NOMO-1 treated with dmso at 0.1 percent for 144 hours (cell line): ENCODE measurements at regions not wholly inside any gene's neighbourhood (a gene's known extent, or its start where the extent isn't known, plus 50 kb on each side); places are given as distances from the start of the nearest gene placed in this dataset.

Source experiments
- DNase-seq: peaks from one replicate; lab custom pipeline; 2025; ENCODE audit not compliant: unreplicated experiment; lab: John Stamatoyannopoulos, UW

- DNase-seq, result no peak
Measured at GRCh38 chr2:48098539-48098938, 192.2 kb upstream of the FBXO11 start.

- no peak for DNase-seq
Measured at GRCh38 chr2:48104418-48104817, 198.1 kb upstream of the FBXO11 start.

- no peak for DNase-seq
Measured at GRCh38 chr2:48105848-48106247, 199.6 kb upstream of the FBXO11 start.

GRCh38 chr2:48107326-48107925 lies 201.1 kb upstream of the FBXO11 start:
- no peak for DNase-seq

GRCh38 chr2:48108455-48108854 lies 202.2 kb upstream of the FBXO11 start:
- DNase-seq, result no peak

- DNase-seq, result peak; percentile 11
Measured at GRCh38 chr2:48109491-48110204, 203.3 kb upstream of the FBXO11 start.

GRCh38 chr2:48110492-48110891 lies 204.0 kb upstream of the FOXN2 start:
- DNase-seq, result no peak

- peak; percentile 56 for DNase-seq
Measured at GRCh38 chr2:48112911-48113680, 201.4 kb upstream of the FOXN2 start.

GRCh38 chr2:48113767-48114166 lies 200.7 kb upstream of the FOXN2 start:
- no peak for DNase-seq

- DNase-seq, result peak; percentile 27
Measured at GRCh38 chr2:48114256-48114655, 200.2 kb upstream of the FOXN2 start.

- no peak for DNase-seq
Measured at GRCh38 chr2:48116497-48116896, 198.0 kb upstream of the FOXN2 start.

- no peak for DNase-seq
Measured at GRCh38 chr2:48118895-48119294, 195.6 kb upstream of the FOXN2 start.

GRCh38 chr2:48120112-48120511 lies 194.4 kb upstream of the FOXN2 start:
- DNase-seq, result no peak

- DNase-seq, result peak; percentile 79
Measured at GRCh38 chr2:48120759-48121242, 193.7 kb upstream of the FOXN2 start.

- DNase-seq, result no peak
Measured at GRCh38 chr2:48122166-48122565, 192.3 kb upstream of the FOXN2 start.

- no peak for DNase-seq
Measured at GRCh38 chr2:48124592-48124991, 189.9 kb upstream of the FOXN2 start.

GRCh38 chr2:48126162-48126561 lies 188.3 kb upstream of the FOXN2 start:
- no peak for DNase-seq

- no peak for DNase-seq
Measured at GRCh38 chr2:48127612-48128191, 186.8 kb upstream of the FOXN2 start.

GRCh38 chr2:48129293-48129950 lies 185.1 kb upstream of the FOXN2 start:
- DNase-seq, result no peak

GRCh38 chr2:48131539-48132270 lies 182.8 kb upstream of the FOXN2 start:
- no peak for DNase-seq
